ENCODE measurements at regions not wholly inside any gene's neighbourhood (a gene's known extent, or its start where the extent isn't known, plus 50 kb on each side); places are given as distances from the start of the nearest gene placed in this dataset.
"Not testable (repeated sequence)": the region's sequence is repeated elsewhere in the genome, so short reads cannot be mapped to it uniquely, and the experiment has no call there.

DNA sequence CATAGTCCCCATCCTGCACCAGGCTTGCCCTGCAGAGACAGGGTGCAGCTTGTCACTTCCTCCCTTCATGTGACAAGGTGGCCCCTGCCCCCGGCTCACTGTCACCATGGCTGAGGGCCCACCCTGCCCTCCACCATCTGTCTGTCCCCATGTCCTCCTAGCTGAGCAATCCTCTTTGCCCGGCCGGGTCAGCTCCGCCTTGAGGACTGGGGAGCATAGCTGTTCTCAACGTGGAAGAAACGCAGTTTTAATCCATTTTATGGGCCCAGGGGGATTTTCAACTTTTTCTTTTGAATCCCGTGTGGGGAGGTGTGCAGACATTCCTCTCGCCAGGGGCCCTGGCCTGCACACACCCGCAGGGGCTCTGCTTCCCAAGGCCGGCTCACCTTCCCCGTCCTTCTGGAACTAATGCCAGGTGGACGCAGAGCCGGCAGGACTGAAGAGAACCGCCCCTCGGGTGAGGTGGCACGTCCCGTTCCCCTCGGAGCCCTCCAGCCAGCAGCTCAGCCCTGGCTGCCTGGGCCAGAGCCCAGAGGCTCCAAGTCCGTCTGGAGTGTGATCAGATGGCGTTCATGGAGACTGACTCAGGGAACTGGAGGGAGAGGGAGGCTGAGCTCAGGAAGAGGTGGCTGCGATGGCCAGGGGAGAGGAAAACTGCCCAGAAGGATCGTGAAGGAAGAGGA lies 1108.7 kb downstream of the BRD1 start:
- no peak for DNase-seq

DNA sequence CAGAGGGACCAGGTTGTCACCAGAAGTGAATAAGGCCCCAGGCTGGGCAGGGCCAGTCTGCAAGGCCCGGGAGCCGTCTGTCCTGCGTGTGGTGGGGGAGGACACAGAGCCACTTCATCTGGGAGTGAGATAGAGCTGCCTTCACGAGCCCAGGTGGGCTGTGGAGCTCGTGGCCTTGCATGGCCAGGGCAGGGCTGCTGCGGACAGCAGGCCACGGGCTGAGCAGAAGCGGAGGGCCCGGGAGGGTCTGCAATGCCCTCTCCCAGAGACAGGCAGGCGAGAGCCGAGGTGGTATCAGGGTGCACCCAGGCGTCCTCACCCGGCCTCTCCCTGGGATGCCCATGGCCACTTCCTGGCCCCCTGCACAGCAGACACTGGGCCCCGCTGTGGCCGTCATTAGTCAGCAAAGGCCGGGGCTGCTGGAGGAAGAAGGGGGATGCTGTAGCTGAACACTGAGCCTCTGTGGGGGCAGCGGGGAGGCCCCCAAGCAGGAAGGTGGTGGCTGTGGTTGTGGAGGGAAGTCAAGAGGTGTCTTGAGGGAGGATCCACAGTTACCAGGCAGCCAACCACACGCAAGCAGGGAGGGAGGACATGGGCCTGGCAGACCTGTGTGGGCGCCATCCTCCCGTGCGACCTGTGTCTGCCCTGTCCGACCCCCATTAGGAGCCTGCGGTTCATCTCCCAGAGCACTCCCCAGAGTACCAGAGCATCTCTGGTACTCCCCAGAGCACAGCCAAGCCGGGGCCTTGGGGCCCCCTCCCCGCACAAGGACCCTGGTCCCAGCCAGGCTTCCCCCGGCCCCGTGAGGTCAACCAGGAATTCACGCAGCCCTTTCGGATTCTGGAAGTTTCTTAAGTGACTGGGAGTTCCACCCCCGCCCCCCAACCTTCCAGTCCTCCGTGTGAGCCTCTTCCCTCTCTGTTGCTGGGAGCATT lies 1109.5 kb downstream of the BRD1 start:
- DNase-seq = no peak

DNA sequence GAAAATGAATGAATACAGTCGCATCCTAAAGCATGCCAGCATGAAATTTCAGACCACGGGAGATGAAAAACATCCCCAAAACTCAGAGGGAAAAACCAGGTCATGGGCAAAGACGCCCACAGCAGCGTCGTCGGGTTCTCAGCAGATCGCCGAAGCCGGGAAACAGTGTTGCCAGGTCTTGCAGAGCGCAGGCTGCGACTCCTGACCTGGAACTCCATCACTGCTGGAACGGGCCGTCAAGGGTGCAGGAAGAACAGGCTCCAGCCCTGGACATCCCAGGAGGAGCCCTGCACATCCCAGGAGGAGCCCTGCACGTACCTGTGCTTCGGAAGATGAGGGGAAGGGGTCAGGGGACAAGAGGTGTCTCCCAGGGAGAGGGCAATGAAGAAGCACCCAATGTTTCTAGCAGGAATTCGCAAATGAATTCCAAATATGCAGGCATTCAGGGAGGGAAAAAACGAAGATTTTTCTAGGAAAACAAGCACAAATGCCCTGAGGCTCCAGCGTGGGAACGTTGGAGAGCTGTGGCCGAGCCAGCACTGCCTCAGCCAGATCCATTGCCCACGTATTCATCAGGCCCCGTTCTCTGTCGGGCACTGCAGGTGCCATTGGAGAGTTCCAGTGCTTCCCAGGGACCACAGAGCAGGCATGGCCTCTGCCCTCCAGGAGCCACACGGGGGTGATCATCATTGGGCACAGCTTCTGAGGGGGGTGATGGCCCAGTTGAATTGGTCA lies 1110.4 kb downstream of the BRD1 start:
- no peak for DNase-seq

DNA sequence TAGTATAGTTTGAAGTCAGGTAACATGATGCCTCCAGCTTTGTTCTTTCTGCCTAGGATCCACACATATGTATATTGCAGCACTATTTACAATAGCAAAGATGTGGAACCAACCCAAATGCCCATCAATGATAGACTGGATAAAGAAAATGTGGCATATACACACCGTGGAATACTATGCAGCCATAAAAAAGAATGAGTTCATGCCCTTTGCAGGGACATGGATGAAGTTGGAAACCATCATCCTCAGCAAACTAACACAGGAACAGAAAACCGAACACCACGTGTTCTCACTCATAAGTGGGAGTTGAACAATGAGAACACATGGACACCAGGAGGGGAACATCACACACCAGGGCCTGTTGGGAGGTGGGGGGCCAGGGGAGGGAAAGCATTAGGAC lies 1111.5 kb downstream of the BRD1 start:
- DNase-seq = not testable (repeated sequence)

DNA sequence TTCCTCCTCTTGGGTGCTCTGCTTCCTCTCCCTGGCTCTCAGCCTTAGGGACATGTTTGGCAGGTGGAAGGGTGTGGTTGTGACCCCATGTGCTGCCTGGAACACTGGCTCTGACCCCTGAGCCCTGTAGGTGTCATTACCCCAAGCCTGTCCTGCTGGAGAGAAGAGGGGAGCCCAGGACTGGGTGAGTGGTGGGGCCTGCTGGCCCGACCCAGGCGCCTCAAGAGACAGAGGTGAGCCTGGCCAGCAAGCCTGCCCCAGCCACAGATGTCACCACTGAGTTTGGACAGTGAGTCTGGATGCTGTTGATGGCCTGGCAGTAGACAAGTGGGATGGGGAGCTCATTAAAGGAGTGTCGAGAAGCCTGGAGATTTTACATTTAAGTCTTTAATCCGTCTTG lies 1112.2 kb downstream of the BRD1 start:
- no peak for DNase-seq

DNA sequence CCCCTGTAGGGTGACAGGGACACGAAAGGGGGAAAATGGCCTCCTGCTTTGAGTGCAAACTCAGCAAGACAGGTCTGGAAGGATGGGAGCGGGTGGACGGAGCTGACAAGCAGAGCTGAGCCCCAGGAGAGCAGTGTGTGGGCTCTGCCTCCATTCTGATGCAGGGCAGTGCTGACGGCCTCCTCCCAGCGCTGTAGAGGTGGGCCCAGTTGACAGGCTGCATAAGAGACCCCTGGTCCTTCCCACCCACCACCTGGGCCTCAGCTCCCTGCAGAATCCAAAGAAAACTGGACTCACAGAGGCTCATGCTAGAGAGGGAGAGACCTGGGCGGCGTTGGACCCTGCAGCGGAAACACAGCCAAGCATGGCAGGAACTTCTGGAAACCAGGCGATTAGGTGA lies 1113.4 kb downstream of the BRD1 start:
- DNase-seq = no peak

DNA sequence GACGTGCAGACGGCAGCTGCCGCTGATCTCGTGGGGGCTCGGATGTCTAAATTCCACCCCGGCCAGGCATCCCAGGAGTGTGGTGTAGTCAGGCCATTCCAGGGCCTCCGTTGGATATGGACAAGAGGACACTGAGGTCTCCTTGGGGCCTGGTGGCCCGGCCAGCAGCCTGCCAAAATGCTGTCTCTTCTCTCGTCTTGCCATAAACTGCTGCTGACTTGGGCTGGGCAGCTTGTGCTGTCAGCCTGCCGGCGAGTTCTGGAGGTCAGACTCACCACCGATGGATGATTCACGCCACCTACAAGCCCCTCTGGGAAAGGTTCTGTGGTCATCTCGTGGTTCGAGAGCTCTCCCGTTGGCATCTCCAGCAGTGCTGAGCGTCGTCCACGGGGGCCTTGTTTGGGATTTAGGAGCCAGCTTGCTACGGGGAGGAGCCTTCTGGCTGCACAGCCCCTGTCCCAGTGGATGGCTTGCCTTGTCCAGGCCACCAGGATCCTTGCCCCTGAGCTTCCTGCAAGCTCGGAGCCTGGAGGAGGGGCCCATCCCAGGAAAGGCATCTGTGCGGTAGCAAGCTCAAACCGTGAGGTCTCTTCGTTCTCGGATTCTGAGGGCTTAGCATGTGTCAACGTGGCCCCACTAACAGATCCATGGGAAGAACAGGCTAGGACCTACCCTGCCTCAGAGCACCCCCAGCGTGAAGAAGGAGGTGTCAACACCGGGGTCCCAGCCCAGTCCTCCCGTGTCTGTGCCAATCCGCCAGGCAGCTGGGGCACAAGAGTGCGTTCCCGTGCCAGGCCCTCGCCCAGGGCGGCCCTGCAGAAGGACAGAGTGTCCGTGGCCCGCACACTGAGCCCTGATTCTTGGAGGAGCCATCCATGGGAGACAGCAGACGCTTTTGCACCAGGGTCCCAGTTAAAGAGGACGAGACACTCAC lies 1114.1 kb downstream of the BRD1 start:
- DNase-seq = no peak

DNA sequence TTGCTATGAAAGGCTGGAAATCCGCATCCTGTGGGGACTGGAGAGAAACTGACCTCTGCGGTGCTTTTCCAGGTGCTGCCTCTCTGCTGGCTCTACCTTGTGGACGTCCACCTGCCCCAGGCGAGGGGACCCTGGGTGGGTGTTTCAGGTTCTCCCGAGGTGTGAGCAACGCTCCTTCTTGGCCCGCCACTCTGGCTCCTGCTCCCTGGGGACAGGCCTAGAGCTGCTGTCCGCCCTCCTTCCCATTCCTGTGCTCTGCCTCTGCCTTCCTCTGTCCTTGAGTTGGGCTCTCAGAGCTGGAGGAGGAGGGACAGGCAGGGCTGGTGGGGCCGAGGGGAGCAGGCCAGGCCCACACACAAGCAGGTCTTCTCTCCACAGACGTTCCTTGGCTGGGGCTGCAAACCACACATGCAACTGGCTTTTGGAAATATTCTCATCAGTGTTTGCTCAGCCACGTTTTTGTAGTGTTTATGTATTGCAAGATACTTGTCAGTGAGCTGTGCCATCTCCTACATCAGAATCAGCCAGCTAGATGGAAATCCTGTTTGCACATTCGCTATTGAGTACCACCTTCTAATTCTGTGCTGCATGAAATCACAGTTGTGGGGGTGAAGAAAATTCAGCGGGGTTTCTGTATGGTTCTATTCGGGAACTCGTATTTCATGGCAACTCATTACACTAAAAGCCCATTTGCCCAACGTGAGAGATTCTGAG lies 1115.0 kb downstream of the BRD1 start:
- DNase-seq = no peak

DNA sequence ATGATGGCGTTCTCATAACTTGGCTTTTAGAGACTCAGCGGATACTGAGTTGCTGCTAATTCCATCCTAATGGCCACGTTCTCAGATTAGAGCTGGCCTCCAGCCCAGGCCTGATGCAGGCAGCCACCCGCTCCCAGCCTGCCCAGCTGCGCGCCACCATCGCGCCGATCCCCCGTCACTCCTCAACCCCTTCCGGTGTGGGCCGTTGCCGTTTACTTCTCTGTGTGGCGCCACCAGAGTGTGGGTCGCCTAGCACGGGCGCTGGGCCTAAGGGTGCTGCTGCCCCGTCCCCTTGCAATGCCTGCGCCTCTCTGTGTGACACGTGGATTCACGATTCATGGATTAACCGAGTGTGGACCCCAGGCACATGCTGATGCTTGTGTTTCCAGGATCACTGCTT lies 1116.0 kb downstream of the BRD1 start:
- no peak for DNase-seq

DNA sequence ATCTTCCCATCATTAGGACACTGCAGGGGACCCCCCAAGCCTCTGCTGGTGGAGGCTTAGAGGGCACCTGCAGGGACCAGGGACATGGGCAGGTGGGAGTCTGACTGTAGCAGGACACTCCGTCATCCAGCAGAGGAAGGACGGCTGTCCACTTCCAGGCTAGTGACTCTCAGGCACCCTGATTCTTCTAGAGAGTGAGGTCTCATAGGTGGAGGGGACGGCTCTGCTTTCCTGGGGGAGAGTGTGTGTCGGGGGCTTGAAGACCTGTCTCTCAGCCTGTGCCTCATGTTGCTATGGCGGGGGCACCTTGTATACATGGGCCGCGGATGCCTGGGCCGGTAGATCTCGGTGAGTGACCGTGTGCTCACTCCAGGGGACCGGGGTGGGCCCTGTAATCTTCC lies 1116.6 kb downstream of the BRD1 start:
- DNase-seq = no peak

DNA sequence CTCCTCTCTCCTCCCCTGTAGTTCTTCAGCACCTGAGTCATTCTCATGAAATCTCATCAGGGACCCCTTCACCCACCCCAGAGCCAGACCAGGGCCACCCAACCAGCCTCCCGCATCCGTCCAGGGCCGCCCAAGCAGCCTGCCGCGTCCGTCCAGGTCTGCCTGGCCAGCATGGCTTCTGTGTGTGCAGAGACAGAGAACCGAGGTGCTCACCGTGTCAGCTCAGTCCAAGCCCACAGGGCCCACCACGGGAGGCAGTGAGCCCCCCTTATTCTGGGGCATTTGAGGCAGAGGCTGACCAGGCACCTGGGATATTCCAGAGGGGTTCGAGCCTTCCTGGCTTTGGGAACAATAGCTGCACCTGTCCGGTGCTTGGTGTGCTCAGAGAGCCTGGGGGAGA lies 1117.3 kb downstream of the BRD1 start:
- no peak for DNase-seq

DNA sequence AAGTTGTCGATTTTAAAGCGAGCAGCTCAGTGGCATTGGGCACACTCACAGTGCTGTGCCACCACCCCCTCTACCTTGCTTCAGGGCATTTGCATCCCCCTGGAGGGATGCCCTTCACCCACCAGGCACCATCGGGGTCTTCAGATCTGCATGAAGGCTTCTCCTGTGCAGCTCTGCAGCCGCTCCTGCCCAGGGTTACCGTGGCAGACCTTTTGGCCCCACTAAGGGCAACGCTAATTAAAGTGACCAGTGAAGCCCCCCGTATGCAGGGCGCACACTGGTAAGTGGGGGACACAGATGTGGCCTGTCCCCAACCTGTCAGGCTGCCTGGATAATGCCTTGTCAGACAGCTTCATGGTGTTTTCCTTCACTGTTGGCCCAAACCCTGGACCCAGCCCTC lies 1117.7 kb downstream of the BRD1 start:
- DNase-seq = no peak

DNA sequence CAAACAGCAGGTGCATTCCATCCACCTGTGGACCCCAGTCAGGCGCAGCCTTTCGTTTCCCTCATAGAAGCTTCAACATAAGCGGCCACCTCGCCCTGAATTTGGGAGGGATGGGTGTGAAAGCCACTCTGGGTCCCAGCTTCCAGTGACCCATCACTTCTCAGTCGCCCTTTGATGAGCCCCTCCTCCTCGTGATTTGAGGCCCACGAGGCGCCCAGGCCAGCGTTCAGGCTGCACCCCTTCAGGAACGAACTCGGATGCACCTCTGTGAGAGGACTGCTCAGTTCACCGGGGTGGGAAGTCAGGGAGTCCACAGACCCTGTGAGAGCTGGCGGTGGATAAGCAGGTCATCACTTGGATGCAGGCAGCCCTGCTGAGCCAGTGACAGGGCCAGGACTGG lies 1118.2 kb downstream of the BRD1 start:
- DNase-seq = no peak

DNA sequence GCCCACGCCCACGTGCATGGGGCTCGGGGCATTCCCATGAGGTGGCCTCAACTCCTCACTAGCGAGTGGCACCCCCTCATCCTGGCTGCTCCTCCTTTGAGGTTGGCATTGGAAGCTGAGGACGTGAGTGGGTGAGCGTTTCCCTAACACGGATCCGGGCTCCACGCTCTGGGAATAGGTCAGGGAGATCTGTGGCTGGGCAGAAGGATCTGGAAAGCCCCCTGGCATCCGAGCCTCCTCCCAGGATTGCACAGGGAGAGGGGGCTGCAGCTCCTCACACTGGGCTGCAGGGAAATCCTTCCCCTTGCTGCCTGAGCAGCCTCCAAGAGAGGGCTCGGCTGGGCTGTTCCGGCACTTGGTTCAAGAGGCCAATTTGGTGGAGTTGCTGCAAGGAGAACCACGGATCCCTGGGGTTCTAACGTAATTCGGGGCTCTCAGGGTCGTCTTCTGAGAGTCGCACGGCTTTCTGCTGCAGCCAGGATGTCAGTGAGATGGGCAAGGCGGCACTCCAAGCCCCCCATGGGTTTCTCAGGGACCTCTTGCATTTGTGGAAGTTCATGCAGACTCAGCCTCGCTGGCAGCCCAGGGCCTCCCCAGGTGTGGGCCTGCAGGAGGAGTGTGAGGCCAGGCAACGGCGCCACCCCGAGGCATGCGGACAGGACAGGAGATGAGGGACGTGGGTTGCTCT lies 1119.0 kb downstream of the BRD1 start:
- DNase-seq = no peak

DNA sequence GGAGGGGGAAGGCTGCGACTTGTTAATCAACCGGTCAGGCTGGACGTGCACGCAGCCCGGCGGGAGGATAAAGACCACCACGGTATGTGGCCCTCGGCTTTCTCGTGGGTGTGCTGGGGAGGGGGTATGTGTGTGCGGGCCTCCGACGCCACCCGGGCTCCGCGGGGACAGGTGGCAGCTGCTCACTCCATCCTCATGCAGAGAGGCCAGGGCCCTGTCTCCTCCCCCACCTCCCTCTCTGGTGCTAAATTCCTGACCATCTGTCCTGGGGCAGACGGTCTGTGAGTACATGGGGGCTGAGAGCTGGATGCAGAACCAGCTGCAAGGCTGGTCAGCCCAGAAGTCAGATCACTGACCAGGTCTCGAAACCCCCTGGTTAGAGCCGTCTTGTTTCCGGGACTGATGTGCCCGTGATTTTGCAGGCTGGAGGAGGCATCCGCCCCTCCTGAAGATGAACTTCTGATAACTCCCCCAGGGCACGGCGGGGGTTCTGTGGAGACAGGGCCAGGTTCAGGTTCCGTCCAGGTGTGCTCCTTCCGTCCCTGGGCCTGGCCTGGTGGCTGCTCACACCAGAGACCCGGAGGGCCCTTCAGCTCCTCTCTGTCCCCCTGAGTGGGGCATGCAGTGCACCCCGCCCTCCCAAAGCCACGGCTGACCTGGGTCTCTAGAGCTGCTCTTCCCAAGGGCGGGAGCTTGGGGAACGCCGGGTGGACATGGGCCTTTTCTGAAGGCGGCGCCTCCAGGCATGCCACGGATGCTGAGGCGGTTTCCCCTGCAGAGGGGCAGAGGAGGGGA lies 1119.7 kb downstream of the BRD1 start:
- DNase-seq = no peak

DNA sequence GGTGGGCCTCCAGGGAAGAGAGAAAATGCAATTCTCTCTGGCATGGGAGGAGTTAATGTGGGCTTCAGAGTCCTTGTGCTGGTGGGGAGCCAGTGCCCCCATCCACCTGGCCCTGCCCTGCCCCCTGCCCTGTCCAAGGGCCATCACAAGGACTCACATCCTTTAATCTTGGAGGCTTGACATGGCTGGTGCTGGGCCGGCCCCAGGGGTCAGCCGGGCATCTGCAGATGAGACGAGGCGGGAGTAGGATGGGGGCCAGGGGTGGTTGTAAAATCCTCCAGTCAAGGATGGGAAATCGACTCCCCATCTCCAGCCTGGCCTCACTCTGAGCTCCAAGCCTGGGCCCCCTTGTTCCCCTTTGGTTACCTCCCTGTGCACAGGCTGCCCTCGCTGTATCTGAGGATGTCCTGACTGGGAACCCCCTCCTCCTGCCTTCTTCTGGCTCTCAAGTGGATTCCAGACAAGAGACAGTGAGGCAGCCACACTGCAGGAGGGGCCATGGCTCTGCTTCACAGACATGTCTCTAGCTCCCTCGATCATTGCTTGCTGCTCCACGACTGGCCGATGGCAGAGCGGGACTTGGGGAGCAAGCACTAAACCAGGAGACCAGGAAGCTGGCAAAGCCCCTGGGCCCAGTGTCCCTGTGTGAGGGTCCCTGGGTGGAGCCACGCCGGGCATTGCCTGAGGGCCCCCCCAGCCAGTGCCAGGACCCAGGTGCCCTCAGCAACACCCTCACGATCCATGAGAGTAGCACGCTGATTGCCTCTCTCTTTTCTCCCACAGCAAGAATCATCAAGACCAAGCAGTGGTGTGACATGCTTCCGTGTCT lies 1120.5 kb downstream of the BRD1 start:
- DNase-seq = no peak

DNA sequence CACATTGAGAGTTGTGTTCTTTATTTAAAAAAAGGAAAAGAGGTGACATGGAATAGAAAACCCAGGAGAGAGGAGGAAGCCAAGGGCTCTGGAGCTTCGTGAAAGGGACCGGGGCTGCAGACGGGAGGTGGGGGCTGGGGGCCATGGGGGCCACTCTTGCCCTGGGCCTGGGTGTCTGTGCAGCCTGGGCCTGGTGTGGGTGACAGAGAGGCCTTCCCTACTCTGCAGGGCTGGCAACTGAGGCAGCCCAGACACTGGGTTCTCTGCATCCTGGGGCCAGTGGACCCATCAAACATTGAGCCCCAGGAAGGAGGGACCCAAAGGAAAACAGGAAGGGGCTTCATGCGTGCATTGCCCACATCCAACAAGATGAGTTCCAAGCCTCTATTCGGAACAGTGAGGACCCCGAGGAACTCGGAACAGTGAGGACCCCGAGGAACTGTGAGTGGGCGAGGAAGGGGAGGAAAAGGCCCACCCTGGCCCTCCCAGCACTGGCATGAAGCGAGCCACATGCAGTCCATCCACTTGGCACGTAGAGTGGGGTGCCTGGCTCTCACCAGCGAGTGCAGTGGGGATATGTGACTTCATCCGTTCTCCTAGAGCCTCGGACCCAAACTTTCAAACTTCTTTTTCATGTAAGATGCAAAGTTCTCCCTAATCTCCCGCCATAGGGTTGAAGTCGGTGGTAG lies 1121.6 kb downstream of the BRD1 start:
- no peak for DNase-seq

DNA sequence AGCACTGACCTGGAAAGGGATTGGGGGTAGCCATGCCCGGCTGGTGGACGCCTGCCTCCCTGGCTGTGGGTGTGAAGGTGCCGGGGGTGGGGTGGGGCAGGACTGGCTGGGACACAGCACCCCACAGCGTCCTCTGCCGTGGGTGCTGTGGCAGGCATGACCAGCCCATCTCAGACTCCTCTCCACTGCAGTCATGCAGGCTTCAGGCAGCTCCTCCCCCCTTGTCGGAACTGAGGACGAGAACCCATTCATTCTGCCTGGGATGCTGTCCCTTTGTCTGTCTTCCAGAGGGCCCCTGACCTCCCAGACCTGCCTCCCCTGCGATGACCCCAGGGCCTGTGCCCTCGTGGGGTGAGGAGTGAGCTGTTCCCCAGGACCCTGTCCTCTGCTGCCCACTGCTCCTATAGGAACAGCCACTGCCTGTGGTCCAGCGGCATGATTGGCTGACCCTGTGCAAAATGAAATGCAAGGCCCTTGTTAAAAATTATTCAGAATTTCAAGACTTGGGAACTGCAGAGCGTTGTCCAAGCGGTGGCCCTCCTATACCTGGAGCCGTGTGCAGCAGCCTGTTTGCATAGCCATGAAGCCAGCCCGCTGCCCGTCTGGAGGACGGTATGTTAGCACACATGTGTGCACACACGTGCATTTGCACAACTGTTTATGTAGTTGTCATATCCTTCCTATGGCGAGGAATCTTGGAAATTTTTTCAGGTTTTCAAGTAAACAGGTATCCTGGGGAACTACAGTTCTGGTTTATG lies 1122.3 kb downstream of the BRD1 start:
- no peak for DNase-seq

Measured in CD4-positive, alpha-beta T cell treated with Interleukin-21 for 1 hour (primary cell).